GM19324 (cell line): ENCODE measurements at regions not wholly inside any gene's neighbourhood (a gene's known extent, or its start where the extent isn't known, plus 50 kb on each side); places are given as distances from the start of the nearest gene placed in this dataset.

Source experiments
- ATAC-seq: cut with Tn5 transposase; IDR thresholded peaks from one replicate; pipeline ENCODE4 v1.9.1; 2021; ENCODE audit warnings: mild to moderate bottlenecking, moderate library complexity; ENCODE audit not compliant: unreplicated experiment, low FRiP score

GRCh38 chr2:176534798-176535466 is 265.7 kb downstream of the MTX2 start:
- no peak for ATAC-seq

GRCh38 chr2:176535467-176536113 is 266.3 kb downstream of the MTX2 start:
- no peak for ATAC-seq

- no peak for ATAC-seq
Observed at GRCh38 chr2:176536439-176537133, 267.3 kb downstream of the MTX2 start.

GRCh38 chr2:176537932-176538331 is 268.7 kb downstream of the MTX2 start:
- ATAC-seq = no peak

GRCh38 chr2:176540995-176541394 is 271.8 kb downstream of the MTX2 start:
- ATAC-seq = no peak

- ATAC-seq = no peak
Observed at GRCh38 chr2:176542476-176542875, 273.2 kb downstream of the MTX2 start.

GRCh38 chr2:176544557-176544956 is 275.3 kb downstream of the MTX2 start:
- ATAC-seq = no peak

- no peak for ATAC-seq
Observed at GRCh38 chr2:176544991-176545956, 276.0 kb downstream of the MTX2 start.

- ATAC-seq = no peak
Observed at GRCh38 chr2:176546550-176546949, 277.3 kb downstream of the MTX2 start.

GRCh38 chr2:176552501-176553135 is 283.4 kb downstream of the MTX2 start:
- no peak for ATAC-seq

GRCh38 chr2:176553685-176554100 is 284.5 kb downstream of the MTX2 start:
- no peak for ATAC-seq

- ATAC-seq = no peak
Observed at GRCh38 chr2:176554101-176555048, 285.1 kb downstream of the MTX2 start.

- no peak for ATAC-seq
Observed at GRCh38 chr2:176555112-176555511, 285.9 kb downstream of the MTX2 start.

GRCh38 chr2:176555781-176556180 is 286.5 kb downstream of the MTX2 start:
- no peak for ATAC-seq

- no peak for ATAC-seq
Observed at GRCh38 chr2:176556373-176556772, 287.1 kb downstream of the MTX2 start.

GRCh38 chr2:176557821-176558220 is 288.6 kb downstream of the MTX2 start:
- ATAC-seq = no peak

- no peak for ATAC-seq
Observed at GRCh38 chr2:176558574-176559140, 289.4 kb downstream of the MTX2 start.

- ATAC-seq = no peak
Observed at GRCh38 chr2:176560296-176560695, 291.1 kb downstream of the MTX2 start.

- no peak for ATAC-seq
Observed at GRCh38 chr2:176561706-176562105, 292.5 kb downstream of the MTX2 start.
